SK-N-SH (cell line): ENCODE measurements at regions not wholly inside any gene's neighbourhood (a gene's known extent, or its start where the extent isn't known, plus 50 kb on each side); places are given as distances from the start of the nearest gene placed in this dataset.

Experiments used
- EP300 ChIP-seq, 2 experiments: IDR thresholded peaks; 2 replicates each; pipeline versions ENCODE4 v1.4.0 to v1.6.1; 2012; ENCODE audit warnings: borderline replicate concordance in 1 of 2, low read depth in 1 of 2, low read length in 1 of 2
- EZH2phosphoT487 ChIP-seq: fragments of 200-600 bp; sonication (generic); IDR thresholded peaks from 2 replicates; pipeline ENCODE4 v1.6.1; 2017; ENCODE audit warnings: low read depth, mixed run types, mild to moderate bottlenecking, antibody characterized with exemption, moderate library complexity, borderline replicate concordance
- GABPA ChIP-seq: IDR thresholded peaks from 2 replicates; pipeline ENCODE4 v1.4.0; 2012; ENCODE audit warnings: low read depth, mild to moderate bottlenecking
- MXI1 ChIP-seq: IDR thresholded peaks from 2 replicates; pipeline ENCODE4 v1.6.1; 2012; ENCODE audit warnings: mild to moderate bottlenecking, low read depth, low read length, improper control_type of control experiment
- POLR2AphosphoS5 ChIP-seq: IDR thresholded peaks from 2 replicates; pipeline ENCODE4 v1.6.1; 2012; ENCODE audit warnings: low read depth, low read length
- YY1 ChIP-seq: IDR thresholded peaks from 2 replicates; pipeline ENCODE4 v1.4.0; 2012; ENCODE audit warnings: low read depth, mild to moderate bottlenecking
- TF ChIP-seq, protein P1 (sequence below): fragments of 200-600 bp; sonication (generic); IDR thresholded peaks from 2 replicates; pipeline ENCODE4 v1.6.1; 2017; ENCODE audit warnings: antibody characterized with exemption, mild to moderate bottlenecking, moderate library complexity
- TF ChIP-seq, protein P2 (sequence below): IDR thresholded peaks from 2 replicates; pipeline ENCODE4 v1.4.0; 2012; ENCODE audit warnings: low read depth
- TF ChIP-seq, protein P3 (sequence below): IDR thresholded peaks from 2 replicates; pipeline ENCODE4 v1.6.1; 2012; ENCODE audit warnings: mild to moderate bottlenecking, low read depth, low read length, moderate library complexity

DNA sequence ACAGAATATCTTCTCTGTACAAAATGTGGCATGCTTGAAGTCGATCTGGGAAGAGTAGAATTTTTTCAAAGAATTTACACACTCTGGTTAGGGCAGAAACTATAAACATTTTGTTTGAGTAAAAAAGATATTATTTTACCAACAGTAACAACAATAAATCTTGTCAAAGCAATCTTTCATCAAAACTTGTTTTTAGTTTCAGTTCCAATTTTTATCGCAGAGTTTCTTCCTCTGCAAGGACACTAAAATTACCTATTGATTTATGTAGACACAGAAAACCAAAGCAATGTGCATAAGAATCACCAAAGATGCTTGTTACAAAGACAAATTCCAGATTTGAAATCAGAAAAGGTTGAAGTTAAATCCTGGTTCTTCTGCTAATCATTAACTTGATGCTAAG is 61.9 kb downstream of the CGGBP1 start:
- TF ChIP-seq, protein P1, sequence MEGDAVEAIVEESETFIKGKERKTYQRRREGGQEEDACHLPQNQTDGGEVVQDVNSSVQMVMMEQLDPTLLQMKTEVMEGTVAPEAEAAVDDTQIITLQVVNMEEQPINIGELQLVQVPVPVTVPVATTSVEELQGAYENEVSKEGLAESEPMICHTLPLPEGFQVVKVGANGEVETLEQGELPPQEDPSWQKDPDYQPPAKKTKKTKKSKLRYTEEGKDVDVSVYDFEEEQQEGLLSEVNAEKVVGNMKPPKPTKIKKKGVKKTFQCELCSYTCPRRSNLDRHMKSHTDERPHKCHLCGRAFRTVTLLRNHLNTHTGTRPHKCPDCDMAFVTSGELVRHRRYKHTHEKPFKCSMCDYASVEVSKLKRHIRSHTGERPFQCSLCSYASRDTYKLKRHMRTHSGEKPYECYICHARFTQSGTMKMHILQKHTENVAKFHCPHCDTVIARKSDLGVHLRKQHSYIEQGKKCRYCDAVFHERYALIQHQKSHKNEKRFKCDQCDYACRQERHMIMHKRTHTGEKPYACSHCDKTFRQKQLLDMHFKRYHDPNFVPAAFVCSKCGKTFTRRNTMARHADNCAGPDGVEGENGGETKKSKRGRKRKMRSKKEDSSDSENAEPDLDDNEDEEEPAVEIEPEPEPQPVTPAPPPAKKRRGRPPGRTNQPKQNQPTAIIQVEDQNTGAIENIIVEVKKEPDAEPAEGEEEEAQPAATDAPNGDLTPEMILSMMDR: no peak
- TF ChIP-seq, protein P2, sequence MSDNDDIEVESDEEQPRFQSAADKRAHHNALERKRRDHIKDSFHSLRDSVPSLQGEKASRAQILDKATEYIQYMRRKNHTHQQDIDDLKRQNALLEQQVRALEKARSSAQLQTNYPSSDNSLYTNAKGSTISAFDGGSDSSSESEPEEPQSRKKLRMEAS: no peak
- no peak for TF ChIP-seq YY1
- no peak for TF ChIP-seq POLR2AphosphoS5
- TF ChIP-seq EP300 (IDR thresholded peaks at IDR 0.05; ENCODE audit: borderline replicate concordance in 1 of 2, low read depth in 1 of 2, low read length in 1 of 2): no peak
- TF ChIP-seq EZH2phosphoT487: no peak
- TF ChIP-seq GABPA: no peak
- TF ChIP-seq, protein P3, sequence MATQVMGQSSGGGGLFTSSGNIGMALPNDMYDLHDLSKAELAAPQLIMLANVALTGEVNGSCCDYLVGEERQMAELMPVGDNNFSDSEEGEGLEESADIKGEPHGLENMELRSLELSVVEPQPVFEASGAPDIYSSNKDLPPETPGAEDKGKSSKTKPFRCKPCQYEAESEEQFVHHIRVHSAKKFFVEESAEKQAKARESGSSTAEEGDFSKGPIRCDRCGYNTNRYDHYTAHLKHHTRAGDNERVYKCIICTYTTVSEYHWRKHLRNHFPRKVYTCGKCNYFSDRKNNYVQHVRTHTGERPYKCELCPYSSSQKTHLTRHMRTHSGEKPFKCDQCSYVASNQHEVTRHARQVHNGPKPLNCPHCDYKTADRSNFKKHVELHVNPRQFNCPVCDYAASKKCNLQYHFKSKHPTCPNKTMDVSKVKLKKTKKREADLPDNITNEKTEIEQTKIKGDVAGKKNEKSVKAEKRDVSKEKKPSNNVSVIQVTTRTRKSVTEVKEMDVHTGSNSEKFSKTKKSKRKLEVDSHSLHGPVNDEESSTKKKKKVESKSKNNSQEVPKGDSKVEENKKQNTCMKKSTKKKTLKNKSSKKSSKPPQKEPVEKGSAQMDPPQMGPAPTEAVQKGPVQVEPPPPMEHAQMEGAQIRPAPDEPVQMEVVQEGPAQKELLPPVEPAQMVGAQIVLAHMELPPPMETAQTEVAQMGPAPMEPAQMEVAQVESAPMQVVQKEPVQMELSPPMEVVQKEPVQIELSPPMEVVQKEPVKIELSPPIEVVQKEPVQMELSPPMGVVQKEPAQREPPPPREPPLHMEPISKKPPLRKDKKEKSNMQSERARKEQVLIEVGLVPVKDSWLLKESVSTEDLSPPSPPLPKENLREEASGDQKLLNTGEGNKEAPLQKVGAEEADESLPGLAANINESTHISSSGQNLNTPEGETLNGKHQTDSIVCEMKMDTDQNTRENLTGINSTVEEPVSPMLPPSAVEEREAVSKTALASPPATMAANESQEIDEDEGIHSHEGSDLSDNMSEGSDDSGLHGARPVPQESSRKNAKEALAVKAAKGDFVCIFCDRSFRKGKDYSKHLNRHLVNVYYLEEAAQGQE: no peak
- TF ChIP-seq MXI1: no peak
